Body of pancreas (tissue), 4 donors: ENCODE measurements at regions not wholly inside any gene's neighbourhood (a gene's known extent, or its start where the extent isn't known, plus 50 kb on each side); places are given as distances from the start of the nearest gene placed in this dataset.

ENCODE experiments used
- ATAC-seq: fragments of 150-250 bp; one replicate; pipeline ENCODE4 v1.9.1; 2016
- DNase-seq, 4 donors: peaks; one replicate each; pipeline ENCODE4 v3.0.0-alpha.2; 2019
- H3K27ac ChIP-seq, 4 donors: fragments of 200-600 bp; sonication (generic); 1 replicate in 3 of 4; 2 replicates in 1 of 4; pipeline versions ENCODE4 v1.5.1 to v1.6.1; 2016 to 2019; ENCODE audit warnings: mild to moderate bottlenecking in 1 of 4, mixed read lengths in 1 of 4, moderate library complexity in 1 of 4
- H3K27me3 ChIP-seq, 2 donors: fragments of 200-600 bp; sonication (generic); one replicate each; pipeline ENCODE4 v1.6.0; 2016; ENCODE audit warnings: mild to moderate bottlenecking in 1 of 2
- H3K36me3 ChIP-seq, 2 donors: fragments of 200-600 bp; sonication (generic); replicated peaks in 1 of 2; 2 replicates each; pipeline ENCODE4 v1.5.1; 2016; ENCODE audit warnings: low read depth in 2 of 2; ENCODE audit not compliant: insufficient read depth in 1 of 2
- H3K4me1 ChIP-seq: fragments of 200-600 bp; sonication (generic); one replicate; pipeline ENCODE4 v1.6.0; 2016
- H3K4me3 ChIP-seq, 2 donors: fragments of 200-600 bp; sonication (generic); 1 replicate in 1 of 2; 2 replicates in 1 of 2; pipeline ENCODE4 v1.5.1; 2016 to 2019
- H3K9me3 ChIP-seq, 3 donors: fragments of 200-600 bp; sonication (generic); 1 replicate in 2 of 3; 2 replicates in 1 of 3; pipeline ENCODE4 v1.5.1; 2016
- POLR2A ChIP-seq, 3 donors: fragments of 450-650 bp; IDR thresholded peaks; one replicate each; pipeline ENCODE4 v1.6.1; 2016; ENCODE audit warnings: antibody characterized with exemption in 3 of 3, mild to moderate bottlenecking in 2 of 3
- WGBS, 2 donors: methylation state at CpG; one replicate each; pipeline ENCODE4 v1.1.5; 2017; 5-methylcytosine and 5-hydroxymethylcytosine counted together
- intact Hi-C: fragments of 100-400 bp; cut with DNase I; formaldehyde crosslinking; loops from one replicate; pipeline ENCODE4 v1.15.1; 2023
- TF ChIP-seq, protein P1 (sequence below), 7 experiments: fragments of 450-650 bp in 4 of 7; fragments of 200-600 bp in 3 of 7; sonication (generic) in 3 of 7; IDR thresholded peaks; one replicate each; pipeline ENCODE4 v1.5.1; 2016 to 2019; ENCODE audit warnings: antibody characterized with exemption in 7 of 7

DNA sequence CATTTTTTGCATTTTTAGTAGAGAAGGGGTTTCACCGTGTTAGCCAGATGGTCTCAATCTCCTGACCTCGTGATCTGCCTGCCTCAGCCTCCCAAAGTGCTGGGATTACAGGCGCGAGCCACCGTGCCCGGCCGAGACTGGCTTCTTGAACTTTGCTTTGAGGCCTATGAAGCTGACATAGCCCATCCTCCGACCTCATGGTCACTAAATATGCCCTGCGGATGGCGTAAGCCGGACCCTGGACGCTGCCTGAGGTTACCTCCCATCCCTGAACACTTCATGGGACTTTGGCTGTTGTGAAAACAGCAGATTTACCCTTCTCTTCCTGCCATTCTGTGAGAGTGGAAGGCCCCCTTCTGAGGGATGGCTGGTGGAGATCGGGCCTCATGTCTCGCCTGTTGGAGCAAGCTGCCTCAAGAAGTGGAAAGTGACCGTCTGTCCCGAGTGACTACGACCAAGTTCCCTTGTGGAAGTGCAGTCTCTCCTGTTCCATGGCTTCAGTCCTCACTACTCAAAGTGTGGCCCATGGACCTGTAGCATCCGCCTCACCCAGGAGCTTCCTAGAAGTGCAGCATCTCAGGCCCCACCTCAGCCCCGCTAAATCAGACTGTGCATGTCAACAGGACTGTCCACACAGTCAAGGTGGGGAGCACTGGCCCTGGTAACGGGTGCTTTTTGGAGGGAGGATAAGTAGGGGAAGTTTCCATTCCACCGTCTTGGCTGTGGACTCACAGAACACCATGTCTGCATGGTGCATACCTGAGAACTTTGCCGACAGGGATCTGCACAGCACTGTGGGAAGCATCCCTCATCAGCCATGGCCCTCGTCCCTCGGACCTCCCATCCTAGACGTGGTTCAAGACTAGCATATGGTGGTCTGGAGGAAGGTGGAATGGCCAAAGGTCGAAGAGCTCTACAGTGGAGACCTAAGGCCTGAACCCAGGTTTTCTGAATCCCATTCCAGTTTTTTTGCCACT is 210.5 kb upstream of the SHH start:
- no peaks in the 10 kb centered on the region for H3K9me3 ChIP-seq
- intact Hi-C loops, result no loop called here
- H3K27me3 ChIP-seq, result no peaks in the 10 kb centered on the region
- DNase-seq (no peak), ATAC-seq (no peak)
- H3K36me3 ChIP-seq, result no peaks in the 10 kb centered on the region
- 75 to 85% methylated on average over 24 to 26 of the region's 26 CpGs for WGBS, 2 donors
- no peaks in the 10 kb centered on the region for H3K4me1 ChIP-seq
- no peak overlapping the region for H3K27ac ChIP-seq
- no peak overlapping the region for H3K4me3 ChIP-seq
- TF ChIP-seq POLR2A (IDR thresholded peaks at IDR 0.05), result no peak
- TF ChIP-seq, protein P1, sequence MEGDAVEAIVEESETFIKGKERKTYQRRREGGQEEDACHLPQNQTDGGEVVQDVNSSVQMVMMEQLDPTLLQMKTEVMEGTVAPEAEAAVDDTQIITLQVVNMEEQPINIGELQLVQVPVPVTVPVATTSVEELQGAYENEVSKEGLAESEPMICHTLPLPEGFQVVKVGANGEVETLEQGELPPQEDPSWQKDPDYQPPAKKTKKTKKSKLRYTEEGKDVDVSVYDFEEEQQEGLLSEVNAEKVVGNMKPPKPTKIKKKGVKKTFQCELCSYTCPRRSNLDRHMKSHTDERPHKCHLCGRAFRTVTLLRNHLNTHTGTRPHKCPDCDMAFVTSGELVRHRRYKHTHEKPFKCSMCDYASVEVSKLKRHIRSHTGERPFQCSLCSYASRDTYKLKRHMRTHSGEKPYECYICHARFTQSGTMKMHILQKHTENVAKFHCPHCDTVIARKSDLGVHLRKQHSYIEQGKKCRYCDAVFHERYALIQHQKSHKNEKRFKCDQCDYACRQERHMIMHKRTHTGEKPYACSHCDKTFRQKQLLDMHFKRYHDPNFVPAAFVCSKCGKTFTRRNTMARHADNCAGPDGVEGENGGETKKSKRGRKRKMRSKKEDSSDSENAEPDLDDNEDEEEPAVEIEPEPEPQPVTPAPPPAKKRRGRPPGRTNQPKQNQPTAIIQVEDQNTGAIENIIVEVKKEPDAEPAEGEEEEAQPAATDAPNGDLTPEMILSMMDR (IDR thresholded peaks at IDR 0.05), result no peak

DNA sequence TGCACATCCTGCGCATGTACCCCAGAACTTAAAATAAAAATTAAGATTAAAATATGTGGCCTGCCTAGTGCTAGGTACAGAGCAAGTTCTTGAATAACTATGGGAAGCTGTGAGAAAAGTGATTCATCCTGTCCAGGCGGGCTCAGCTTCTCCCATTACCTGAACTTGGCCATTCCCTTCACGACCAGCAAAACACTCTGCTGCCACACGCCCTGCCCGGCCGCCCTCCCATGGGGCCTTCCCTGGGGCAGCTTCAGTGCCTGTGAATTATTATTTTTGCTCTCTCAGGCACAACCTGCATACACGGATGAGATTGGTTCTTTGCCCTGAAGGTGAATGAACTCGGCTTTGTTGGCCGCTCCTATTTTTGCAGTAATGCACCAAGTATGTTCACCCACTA is 209.2 kb upstream of the SHH start:
- TF ChIP-seq, protein P1 (IDR thresholded peaks at IDR 0.05), result no peak
- no peak for TF ChIP-seq POLR2A (IDR thresholded peaks at IDR 0.05)
- Histone ChIP-seq H3K27me3 (no peaks in the 10 kb centered on the region), H3K27ac (no peak overlapping the region), H3K9me3 (no peaks in the 10 kb centered on the region), H3K4me3 (no peak overlapping the region), H3K36me3 (no peaks in the 10 kb centered on the region), H3K4me1 (no peaks in the 10 kb centered on the region)
- ATAC-seq, result no peak
- WGBS, 2 donors, result 77 to 85% methylated on average over 9 of the region's 9 CpGs
- intact Hi-C loops, result no loop called here
- no peak for DNase-seq

DNA sequence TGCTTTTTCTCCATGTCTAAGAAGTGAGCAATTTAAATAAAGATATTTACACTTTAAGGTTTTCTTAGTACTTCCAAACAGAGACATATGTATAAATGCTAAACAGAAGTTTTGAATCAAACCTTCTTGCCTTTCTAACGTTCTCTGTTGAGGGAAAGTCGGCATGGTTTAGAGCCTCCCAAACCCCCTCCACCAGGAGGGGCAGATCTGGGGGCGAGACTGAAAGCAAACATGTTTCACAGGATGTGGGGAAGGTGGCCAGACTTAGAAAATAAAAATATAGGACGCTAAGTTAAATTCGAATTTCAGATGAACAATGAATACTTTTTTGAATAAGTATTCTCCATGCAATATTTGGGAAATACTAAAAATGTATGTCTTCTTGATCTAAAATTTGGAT is 208.3 kb upstream of the SHH start:
- ATAC-seq (no peak), DNase-seq (no peak)
- no peaks in the 10 kb centered on the region for H3K4me1 ChIP-seq
- intact Hi-C loops, result no loop called here
- WGBS, 2 donors, result 53 to 62% methylated on average over 5 of the region's 5 CpGs
- H3K36me3 ChIP-seq, result no peaks in the 10 kb centered on the region
- H3K27me3 ChIP-seq, result no peaks in the 10 kb centered on the region
- no peaks in the 10 kb centered on the region for H3K9me3 ChIP-seq
- TF ChIP-seq, protein P1 (IDR thresholded peaks at IDR 0.05), result no peak
- H3K27ac ChIP-seq, result no peak overlapping the region
- no peak overlapping the region for H3K4me3 ChIP-seq

DNA sequence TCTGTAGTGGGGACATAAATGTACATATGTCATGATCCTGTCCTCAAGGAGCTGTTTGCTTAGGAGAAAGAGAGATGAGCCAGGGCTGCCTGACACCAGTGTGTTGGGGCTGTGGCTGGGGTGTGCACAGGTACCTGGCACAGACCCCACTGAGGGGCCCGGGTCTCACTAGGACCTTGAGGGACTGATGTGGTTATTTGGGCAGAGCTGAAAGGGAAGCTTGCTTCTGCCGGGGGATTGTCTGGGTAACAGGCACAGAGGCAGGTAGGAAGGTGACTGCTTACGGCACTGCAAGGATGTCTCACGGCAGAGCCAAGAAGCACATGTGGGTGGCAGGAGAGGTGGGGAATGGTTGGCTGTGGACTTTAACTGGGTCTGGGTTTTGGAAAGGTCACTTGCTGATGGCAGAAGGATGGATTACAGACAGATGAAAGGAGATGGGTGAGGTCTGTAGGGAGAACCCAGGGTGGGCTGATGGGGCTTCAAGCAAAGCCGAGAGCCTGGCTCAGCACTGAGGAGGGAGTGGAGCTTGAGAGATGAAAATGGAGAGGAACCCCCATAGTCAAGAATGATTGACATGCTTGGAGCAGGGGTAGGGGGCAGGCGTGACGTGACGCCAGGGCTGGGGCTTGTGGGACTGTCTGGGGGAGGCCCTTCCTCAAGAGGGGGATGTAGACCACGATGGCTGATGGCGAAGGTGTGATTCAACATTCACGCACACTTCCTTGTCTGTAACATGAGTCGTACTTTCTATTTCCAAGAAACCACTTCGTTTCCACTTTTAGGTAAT is 207.7 kb upstream of the SHH start:
- WGBS, 2 donors, result 72 to 76% methylated on average over 13 of the region's 13 CpGs
- no peaks in the 10 kb centered on the region for H3K36me3 ChIP-seq
- no peaks in the 10 kb centered on the region for H3K9me3 ChIP-seq
- H3K4me3 ChIP-seq, result no peak overlapping the region
- TF ChIP-seq, protein P1 (IDR thresholded peaks at IDR 0.05), result no peak
- TF ChIP-seq POLR2A (IDR thresholded peaks at IDR 0.05), result no peak
- no peaks in the 10 kb centered on the region for H3K27me3 ChIP-seq
- no peak overlapping the region for H3K27ac ChIP-seq
- intact Hi-C loops, result no loop called here
- H3K4me1 ChIP-seq, result no peaks in the 10 kb centered on the region
- DNase-seq (no peak), ATAC-seq (no peak)
